SJCRH30 (cell line): ENCODE measurements at regions not wholly inside any gene's neighbourhood (a gene's known extent, or its start where the extent isn't known, plus 50 kb on each side); places are given as distances from the start of the nearest gene placed in this dataset.

Experiments used
- DNase-seq, 2 experiments: peaks; one replicate each; pipeline ENCODE4 v3.0.0-alpha.2; 2015 to 2020
- H3K27ac ChIP-seq: fragments of 250-450 bp; sonication (Bioruptor Pico); 2 replicates; pipeline ENCODE4 v1.5.1; 2020; ENCODE audit warnings: mild to moderate bottlenecking, moderate library complexity
- H3K27me3 ChIP-seq: fragments of 250-450 bp; sonication (Bioruptor Pico); 2 replicates; pipeline ENCODE4 v1.5.1; 2020; ENCODE audit warnings: mild to moderate bottlenecking, moderate library complexity
- H3K36me3 ChIP-seq: fragments of 250-450 bp; sonication (Bioruptor Pico); 2 replicates; pipeline ENCODE4 v1.5.1; 2020; ENCODE audit warnings: mild to moderate bottlenecking, moderate library complexity
- H3K4me1 ChIP-seq: fragments of 250-450 bp; sonication (Bioruptor Pico); 2 replicates; pipeline ENCODE4 v1.5.1; 2020; ENCODE audit warnings: mild to moderate bottlenecking, moderate library complexity
- H3K4me3 ChIP-seq: fragments of 250-450 bp; sonication (Bioruptor Pico); 2 replicates; pipeline ENCODE4 v1.5.1; 2020; ENCODE audit warnings: mild to moderate bottlenecking, moderate library complexity
- H3K9me3 ChIP-seq: fragments of 250-450 bp; sonication (Bioruptor Pico); replicated peaks from 2 replicates; pipeline ENCODE4 v1.5.1; 2020; ENCODE audit warnings: mild to moderate bottlenecking, moderate library complexity

DNA sequence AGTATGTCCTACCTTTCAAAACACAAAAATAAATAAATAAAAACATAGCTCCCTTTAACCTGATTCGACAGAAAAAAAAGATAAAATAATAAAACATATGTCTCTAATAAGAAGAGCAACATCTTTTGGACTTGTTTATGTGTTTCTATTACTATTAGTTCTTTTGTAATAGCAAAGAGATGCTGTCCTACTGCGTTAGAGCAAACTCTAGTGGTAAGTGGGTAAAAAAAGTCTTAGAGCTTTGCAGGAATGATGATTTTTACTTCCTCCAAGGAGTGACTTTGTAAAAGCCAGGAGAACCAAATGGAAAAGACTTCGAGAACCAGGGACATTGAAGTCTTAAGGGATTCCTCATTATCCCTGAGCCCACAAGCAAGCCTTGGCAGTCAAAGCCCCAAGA is 450.1 kb downstream of the METTL4 start:
- no peaks in the 10 kb centered on the region for H3K27me3 ChIP-seq
- H3K4me3 ChIP-seq, result no peak overlapping the region
- no peaks in the 10 kb centered on the region for H3K36me3 ChIP-seq
- no peak for DNase-seq
- no peak overlapping the region for H3K27ac ChIP-seq
- no peaks in the 10 kb centered on the region for H3K9me3 ChIP-seq
- no peaks in the 10 kb centered on the region for H3K4me1 ChIP-seq

DNA sequence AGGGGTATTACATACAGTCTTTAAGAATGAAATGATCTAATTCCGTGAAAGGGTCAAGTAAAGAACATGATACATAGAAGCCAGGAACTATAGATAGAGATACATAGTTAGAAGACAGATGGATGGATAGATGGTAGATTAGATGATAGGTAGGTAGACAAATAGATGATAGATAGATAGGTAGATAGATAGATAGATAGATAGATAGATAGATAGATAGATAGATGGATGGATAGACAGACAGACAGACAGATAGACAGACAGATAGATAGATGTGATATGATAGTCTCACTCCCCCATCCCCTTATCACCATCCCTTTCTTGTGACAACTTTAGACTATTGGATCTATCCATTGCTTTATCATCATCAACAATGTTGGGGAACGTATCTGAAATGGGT is 448.2 kb downstream of the METTL4 start:
- Histone ChIP-seq H3K9me3 (no peaks in the 10 kb centered on the region), H3K36me3 (no peaks in the 10 kb centered on the region), H3K4me3 (no peak overlapping the region), H3K27me3 (no peaks in the 10 kb centered on the region), H3K4me1 (no peaks in the 10 kb centered on the region), H3K27ac (no peak overlapping the region)
- DNase-seq, result no peak

DNA sequence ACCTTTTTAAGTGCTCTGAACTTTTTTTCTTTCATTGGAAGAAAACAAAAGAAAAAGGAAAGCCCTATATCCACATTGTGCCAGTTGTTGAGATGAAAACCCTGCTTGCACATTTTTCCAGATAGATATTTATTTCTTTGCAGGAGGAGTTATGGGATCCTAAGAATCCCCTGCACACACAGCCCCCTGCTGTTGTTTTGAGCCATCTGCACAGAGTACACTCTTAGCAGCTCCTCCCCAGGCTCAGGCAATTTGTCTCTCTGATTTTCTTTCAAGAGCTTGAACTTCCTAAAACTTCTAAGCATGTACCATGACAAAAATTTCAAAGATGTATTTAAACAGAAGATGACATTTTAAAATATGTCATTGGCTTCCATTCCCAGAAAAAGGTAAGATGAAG is 436.9 kb downstream of the METTL4 start:
- Histone ChIP-seq H3K27ac (no peak overlapping the region), H3K4me1 (no peaks in the 10 kb centered on the region), H3K9me3 (no peaks in the 10 kb centered on the region), H3K4me3 (no peak overlapping the region), H3K27me3 (no peaks in the 10 kb centered on the region; the same call in 1 of the 2 replicates), H3K36me3 (no peaks in the 10 kb centered on the region)
- no peak for DNase-seq

DNA sequence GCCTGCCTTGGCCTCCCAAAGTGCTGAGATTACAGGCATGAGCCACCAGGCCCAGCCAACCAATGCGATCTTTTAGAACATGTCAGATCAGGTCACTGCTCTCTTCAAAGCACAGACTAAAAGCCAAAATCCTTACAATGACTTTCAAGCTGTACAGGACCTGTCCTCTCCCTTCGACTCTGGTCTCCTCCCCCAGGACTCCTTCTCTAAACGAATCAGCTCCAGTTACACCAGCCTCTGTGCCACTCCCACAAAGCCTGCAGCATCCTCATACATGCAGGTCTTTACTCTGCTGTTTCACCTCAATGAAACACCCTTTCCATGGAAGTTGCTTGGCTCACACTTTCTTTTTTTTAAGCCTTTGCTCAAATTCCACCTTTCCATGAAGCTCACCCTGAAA is 436.0 kb downstream of the METTL4 start:
- Histone ChIP-seq H3K36me3 (no peaks in the 10 kb centered on the region), H3K9me3 (no peaks in the 10 kb centered on the region), H3K27me3 (no peaks in the 10 kb centered on the region), H3K4me3 (no peak overlapping the region), H3K27ac (no peak overlapping the region), H3K4me1 (no peaks in the 10 kb centered on the region)
- no peak for DNase-seq

DNA sequence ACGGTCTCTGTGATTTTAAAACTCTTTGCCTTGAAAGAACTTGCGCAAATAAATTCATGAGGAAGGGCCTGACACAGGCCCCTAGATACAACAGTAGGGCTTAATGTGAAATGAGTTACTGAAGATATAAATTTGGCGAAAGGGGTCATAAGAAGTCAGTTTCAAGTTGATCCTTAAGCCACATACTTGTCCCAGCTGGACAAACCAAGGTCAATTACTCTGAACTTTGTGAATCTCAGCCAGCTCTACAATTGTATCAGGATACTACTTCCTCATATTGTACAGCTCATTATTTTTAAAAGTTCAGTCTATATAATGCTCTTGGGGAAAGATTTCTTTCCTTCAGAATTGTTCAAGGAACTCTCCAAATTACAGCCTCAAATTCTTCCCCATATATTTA is 432.8 kb downstream of the METTL4 start:
- Histone ChIP-seq H3K36me3 (no peaks in the 10 kb centered on the region), H3K9me3 (no peaks in the 10 kb centered on the region), H3K27ac (no peak overlapping the region), H3K27me3 (no peaks in the 10 kb centered on the region), H3K4me3 (no peak overlapping the region), H3K4me1 (no peaks in the 10 kb centered on the region)
- DNase-seq, result no peak

DNA sequence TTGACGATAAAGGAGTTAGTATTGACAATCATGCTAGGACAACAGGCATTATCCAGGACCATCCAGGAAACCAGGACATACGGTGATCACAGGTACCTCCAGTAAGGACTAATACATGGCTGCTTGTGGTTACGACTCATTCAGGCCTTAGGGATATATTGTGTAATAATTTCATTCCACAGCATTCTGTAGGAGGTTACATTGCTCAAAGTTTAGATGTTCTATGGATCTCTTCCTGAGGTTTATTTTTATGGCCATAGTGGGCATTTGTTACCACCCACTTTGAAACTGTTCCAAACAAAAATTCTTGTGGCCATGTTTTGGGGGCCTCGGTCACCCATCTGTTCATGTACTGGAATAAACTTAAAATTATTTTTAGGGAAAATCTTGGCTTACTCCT is 431.6 kb downstream of the METTL4 start:
- DNase-seq, result no peak

DNA sequence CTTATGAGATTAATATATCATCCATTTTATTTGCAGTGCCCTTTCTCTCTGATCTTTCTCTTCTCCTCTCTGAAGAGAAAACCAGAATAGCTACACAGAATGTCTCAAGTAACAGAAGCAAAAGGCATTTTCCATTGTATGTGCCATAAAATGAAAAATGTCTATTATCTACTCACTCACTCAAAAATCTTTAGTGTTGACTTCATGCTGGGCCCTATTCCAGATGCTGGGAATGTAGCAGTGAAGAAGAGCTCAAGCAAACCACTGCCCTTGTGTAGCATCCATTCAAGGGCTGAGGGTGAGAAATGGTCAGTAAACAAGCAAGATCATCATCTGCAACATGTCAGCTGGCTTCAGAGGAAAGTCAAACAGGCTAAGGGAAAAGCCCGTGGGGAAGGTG is 427.7 kb downstream of the METTL4 start:
- no peaks in the 10 kb centered on the region for H3K4me1 ChIP-seq

More for the DNA sequence above, 431.6 kb downstream of the METTL4 start:
- no peaks in the 10 kb centered on the region for H3K27me3 ChIP-seq
- H3K9me3 ChIP-seq, result no peaks in the 10 kb centered on the region
- H3K4me1 ChIP-seq, result no peaks in the 10 kb centered on the region
- no peak overlapping the region for H3K4me3 ChIP-seq
- no peak overlapping the region for H3K27ac ChIP-seq
- no peaks in the 10 kb centered on the region for H3K36me3 ChIP-seq

DNA sequence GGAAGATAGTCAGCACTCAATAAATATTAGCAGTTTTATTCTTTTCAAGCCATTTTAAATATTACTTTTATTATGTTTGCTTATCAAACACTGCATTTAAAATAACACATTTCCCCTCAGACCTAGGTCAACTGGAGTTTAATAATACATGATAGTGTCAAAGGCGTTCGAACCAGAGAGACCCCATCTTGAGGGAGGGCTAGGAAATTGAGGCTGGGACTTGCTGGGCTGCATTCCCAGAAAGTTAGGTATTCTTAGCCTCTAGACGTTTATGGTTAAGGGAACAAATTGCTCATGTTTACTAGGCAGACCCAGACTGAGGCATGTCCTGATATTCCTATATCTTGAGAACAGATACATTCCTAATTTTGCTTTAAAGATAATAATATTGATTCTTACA is 426.5 kb downstream of the METTL4 start:
- no peak for DNase-seq
- Histone ChIP-seq H3K27ac (no peak overlapping the region), H3K9me3 (no peaks in the 10 kb centered on the region), H3K27me3 (no peaks in the 10 kb centered on the region), H3K36me3 (no peaks in the 10 kb centered on the region), H3K4me3 (no peak overlapping the region), H3K4me1 (no peaks in the 10 kb centered on the region)

More for the DNA sequence above, 427.7 kb downstream of the METTL4 start:
- no peak overlapping the region for H3K27ac ChIP-seq
- H3K4me3 ChIP-seq, result no peak overlapping the region
- no peaks in the 10 kb centered on the region for H3K36me3 ChIP-seq
- DNase-seq, result no peak
- no peaks in the 10 kb centered on the region for H3K27me3 ChIP-seq
- no peaks in the 10 kb centered on the region for H3K9me3 ChIP-seq

DNA sequence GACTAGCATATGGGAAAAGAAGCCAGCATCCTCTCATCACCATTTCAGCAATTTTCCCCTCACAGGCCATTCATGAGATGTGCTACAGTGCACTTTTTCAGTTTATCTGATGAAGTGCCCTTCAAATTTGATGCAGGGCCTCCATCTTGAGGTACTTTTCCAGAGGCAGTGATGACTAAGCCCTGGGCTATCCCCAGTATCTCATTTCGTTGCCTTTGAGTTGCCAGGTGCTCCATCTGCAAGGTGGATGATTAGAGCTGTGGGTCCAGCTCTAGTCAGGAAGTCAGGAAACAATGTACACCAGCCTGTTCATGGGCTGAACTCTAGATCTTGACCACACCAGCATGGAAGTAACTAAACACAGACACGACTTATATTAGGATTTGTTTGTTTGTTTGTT is 425.2 kb downstream of the METTL4 start:
- Histone ChIP-seq H3K4me3 (no peak overlapping the region), H3K27ac (no peak overlapping the region), H3K27me3 (no peaks in the 10 kb centered on the region), H3K36me3 (no peaks in the 10 kb centered on the region), H3K9me3 (no peaks in the 10 kb centered on the region), H3K4me1 (no peaks in the 10 kb centered on the region)
- no peak for DNase-seq

DNA sequence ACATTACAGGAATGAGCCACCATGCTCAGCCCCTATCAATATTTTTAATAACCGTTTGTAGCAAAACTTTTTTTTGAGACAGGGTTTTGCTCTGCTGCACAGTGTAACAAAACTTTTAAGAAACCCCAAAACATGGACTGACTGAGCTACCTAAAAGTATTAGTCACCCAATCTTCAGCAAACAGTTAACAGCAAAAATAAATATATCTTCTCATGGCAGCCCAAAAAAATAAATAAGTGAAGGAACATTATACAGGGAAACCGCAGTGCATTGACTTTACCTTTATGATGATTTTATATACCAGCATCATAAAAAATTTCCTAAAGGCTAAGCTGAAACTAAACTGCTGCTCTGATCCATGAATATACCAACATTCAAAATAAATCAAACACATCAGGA is 424.6 kb downstream of the METTL4 start:
- Histone ChIP-seq H3K9me3 (no peaks in the 10 kb centered on the region), H3K4me1 (no peaks in the 10 kb centered on the region), H3K27ac (no peak overlapping the region), H3K4me3 (no peak overlapping the region), H3K36me3 (no peaks in the 10 kb centered on the region), H3K27me3 (no peaks in the 10 kb centered on the region)
- DNase-seq, result no peak

DNA sequence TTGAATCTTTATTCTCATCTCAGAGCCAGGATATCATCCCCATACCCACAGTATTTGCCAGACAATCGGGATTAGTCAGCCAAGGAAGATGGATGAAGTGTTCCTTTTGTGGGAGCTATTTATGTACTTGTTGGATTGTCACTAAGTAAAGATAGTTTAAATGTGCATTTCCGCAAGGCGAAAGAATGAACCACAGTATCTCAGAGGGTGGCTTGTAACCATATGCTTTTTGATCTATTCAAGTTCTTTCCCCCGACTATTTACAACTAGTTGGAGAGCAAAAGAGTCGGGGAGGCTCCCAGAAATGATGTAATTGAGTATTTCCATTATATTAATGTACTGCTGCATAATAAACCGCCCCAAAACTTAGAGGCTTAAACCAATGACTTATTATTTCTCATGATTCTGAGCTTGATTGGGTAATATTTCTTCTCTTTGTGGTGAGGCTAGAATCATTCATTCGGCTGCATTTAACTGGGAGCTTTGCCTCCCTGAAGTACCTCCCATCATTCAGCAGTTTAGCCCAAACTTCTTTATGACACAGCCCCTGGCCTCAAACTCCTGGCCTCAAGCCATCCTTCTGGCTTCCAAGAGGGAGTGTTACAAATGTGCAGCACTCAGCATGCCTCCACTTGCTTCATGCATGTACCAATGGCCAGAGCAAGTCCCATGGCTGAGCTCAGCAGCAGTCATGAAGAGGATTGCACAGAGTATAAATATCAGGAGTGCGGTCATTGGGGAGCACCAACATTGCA is 423.7 kb downstream of the METTL4 start:
- H3K36me3 ChIP-seq, result no peaks in the 10 kb centered on the region
- H3K4me1 ChIP-seq, result no peaks in the 10 kb centered on the region
- no peak overlapping the region for H3K4me3 ChIP-seq
- no peak overlapping the region for H3K27ac ChIP-seq
- no peaks in the 10 kb centered on the region for H3K27me3 ChIP-seq
- no peak for DNase-seq
- no peaks in the 10 kb centered on the region for H3K9me3 ChIP-seq

DNA sequence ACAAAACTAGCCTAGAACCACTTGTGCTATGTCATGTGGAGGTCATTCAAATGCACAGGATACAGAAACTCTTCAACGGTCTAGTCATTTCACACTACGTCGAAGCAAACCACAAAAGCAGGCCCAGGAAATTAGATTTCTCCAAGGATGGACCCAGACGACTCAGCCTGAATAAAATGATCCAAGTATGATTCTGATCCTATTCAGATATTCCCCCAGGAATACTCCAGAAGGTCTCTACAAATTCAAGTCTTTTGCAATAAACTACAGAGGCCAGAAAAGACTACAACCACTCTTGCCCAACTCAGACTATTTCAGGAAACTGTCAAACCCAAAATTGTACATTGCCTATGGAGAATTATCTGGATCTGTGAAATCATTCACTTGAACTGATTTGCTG is 422.5 kb downstream of the METTL4 start:
- Histone ChIP-seq H3K27me3 (no peaks in the 10 kb centered on the region), H3K27ac (no peak overlapping the region), H3K36me3 (no peaks in the 10 kb centered on the region), H3K4me3 (no peak overlapping the region), H3K4me1 (no peaks in the 10 kb centered on the region), H3K9me3 (no peaks in the 10 kb centered on the region)
- DNase-seq, result no peak

DNA sequence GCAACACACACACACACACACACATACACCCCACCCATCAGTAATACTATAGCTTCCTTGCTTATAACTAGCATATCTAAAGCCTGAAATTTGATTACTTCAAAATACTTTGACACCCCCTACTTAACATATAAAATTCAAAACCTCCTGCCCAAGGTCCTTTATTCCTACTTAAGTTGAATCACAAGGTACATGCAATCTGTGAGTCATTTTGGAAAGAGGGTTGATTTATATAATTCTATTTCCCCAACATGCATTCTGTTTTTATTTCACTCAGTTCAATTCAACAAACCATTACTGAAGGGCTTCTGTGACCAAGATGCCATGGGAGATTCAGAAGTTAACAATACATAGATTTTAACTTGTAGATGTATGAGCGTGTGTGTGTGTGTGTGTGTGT is 420.7 kb downstream of the METTL4 start:
- no peak for DNase-seq
- Histone ChIP-seq H3K9me3 (no peaks in the 10 kb centered on the region), H3K36me3 (no peaks in the 10 kb centered on the region), H3K4me3 (no peak overlapping the region), H3K4me1 (no peaks in the 10 kb centered on the region), H3K27me3 (no peaks in the 10 kb centered on the region), H3K27ac (no peak overlapping the region)

DNA sequence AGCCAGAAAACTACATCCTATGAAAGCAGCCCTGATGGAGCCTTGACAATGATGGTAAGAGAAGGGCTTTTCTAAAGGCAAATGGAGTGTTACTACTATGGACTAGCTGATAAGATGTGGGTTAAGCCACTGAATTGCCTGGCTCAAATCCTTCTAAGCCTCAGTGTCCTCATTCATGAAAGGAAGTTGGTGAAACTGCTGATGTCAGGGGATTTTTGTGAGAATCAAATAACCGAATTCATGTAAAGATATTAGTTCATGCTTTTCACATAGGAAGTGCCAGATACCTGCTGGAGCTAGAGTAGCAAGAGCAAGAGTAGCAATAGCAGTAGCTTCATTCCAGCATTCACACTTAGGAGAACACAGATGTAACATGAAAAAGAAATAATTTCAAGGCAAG is 417.0 kb downstream of the METTL4 start:
- H3K36me3 ChIP-seq, result no peaks in the 10 kb centered on the region
- no peaks in the 10 kb centered on the region for H3K27me3 ChIP-seq
- H3K4me3 ChIP-seq, result no peak overlapping the region
- H3K9me3 ChIP-seq, result no peaks in the 10 kb centered on the region
- no peaks in the 10 kb centered on the region for H3K4me1 ChIP-seq
- DNase-seq, result no peak
- no peak overlapping the region for H3K27ac ChIP-seq

DNA sequence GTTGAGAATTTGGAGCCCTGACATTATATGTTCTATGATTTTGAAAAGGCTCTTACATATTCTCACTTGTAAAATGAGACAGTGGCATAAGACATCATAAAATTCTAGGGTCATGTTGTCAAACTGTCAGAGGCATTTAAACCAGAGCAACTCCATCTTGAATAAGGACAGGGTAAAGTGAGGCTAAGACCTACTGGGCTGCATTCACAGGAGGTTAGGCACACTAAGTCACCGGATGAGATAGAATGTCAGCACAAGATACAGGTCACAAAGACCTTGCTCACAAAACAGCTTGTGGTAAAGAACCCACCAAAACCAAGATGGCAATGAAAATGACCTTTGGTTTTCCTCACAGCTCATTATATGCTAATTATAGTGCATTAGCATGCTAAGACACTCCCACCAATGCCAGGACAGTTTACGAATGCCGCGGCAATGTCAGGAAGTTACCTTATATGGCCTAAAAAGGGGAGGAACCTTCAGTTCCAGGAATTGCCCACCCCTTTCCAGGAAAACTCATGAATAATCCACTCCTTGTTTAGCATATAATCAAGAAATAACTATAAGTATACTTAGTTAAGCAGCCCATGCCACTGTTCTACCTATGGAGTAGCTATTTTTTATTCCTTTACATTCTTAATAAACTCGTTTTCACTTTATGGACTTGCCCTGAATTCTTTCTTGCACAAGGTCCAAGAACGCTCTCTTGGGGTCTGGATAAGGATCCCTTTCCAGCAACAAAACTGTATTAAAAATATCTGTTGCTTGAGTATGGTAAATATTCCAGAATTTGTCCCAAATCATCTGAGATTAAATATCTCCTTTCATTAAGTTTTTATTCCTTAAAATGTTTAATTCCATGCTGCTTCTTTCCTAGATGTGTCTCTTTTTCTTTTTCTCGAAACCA is 406.4 kb downstream of the METTL4 start:
- no peaks in the 10 kb centered on the region for H3K4me1 ChIP-seq
- H3K27ac ChIP-seq, result no peak overlapping the region
- DNase-seq, result no peak
- H3K36me3 ChIP-seq, result no peaks in the 10 kb centered on the region
- H3K9me3 ChIP-seq, result no peaks in the 10 kb centered on the region
- no peaks in the 10 kb centered on the region for H3K27me3 ChIP-seq
- H3K4me3 ChIP-seq, result no peak overlapping the region
